HG03095 (cell line): ENCODE measurements at regions not wholly inside any gene's neighbourhood (a gene's known extent, or its start where the extent isn't known, plus 50 kb on each side); places are given as distances from the start of the nearest gene placed in this dataset.

ENCODE experiments used
- ATAC-seq: cut with Tn5 transposase; IDR thresholded peaks from one replicate; pipeline ENCODE4 v1.9.1; 2021; ENCODE audit warnings: moderate library complexity; ENCODE audit not compliant: unreplicated experiment

- no peak for ATAC-seq
These were observed 284.0 kb upstream of the MC4R start for GRCh38 chr18:60656553-60656952.

- no peak for ATAC-seq
These were observed 289.9 kb upstream of the MC4R start for GRCh38 chr18:60662491-60662890.

DNA sequence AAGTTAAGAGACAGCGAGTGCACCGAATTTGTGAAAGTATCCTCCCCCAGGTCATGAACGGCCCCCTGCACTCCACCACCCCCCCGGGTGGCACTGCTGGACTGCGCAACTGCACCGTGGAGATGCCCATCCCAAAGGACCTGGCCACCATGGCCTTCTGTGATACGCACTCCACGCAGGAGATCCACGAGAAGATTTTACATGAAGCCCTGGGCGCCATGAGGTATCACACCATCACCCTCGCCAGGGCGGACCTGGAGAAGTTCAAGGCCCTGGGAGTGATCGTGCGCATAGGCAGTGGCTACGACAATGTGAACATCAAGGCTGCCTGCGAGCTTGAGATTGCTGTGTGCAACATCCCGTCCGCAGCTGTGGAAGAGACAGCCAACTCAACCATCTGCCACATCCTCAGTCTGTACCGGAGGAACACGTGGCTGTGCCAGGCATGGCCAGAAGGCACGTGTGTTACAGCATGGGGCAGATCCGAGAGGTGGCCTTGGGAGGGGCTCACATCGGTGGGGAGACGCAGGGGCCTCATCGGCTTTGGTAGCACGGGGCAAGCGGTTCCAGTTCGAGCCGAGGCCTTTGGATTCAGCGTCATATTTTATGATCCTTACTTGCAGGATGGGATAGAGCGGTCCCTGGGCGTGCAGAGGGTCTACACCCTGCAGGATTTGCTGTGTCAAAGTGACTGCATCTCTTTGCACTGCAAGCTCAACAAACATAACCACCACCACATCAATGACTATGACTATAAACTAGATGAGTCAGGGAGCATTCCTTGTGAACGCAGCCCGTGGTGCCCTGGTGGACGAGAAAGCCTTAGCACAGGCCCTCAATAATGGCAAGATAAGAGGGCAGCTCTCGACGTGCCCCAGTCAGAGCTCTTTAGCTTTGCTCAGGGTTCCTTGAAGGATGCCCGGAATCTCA, 290.8 kb upstream of the MC4R start:
- no peak for ATAC-seq

GRCh38 chr18:60664736-60665135, 292.2 kb upstream of the MC4R start:
- no peak for ATAC-seq

DNA sequence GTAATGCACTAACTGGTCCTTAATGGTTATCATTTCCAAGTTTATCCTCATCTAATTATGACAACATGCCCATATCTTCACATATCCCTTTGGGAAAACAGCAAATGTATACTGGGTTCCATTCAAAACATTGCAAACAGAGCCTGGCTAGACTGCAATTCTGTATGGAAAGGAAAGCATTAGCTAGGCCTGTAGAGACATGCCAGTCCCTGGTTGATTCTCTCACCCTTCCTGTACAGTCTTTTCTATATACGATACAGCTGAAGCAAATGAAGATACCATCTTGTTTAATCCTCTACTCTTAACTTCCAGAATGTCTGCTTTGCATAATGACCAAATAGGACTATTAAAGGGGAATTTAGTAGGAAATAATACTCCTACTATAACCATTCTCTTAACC, 294.4 kb upstream of the MC4R start:
- ATAC-seq, result no peak

DNA sequence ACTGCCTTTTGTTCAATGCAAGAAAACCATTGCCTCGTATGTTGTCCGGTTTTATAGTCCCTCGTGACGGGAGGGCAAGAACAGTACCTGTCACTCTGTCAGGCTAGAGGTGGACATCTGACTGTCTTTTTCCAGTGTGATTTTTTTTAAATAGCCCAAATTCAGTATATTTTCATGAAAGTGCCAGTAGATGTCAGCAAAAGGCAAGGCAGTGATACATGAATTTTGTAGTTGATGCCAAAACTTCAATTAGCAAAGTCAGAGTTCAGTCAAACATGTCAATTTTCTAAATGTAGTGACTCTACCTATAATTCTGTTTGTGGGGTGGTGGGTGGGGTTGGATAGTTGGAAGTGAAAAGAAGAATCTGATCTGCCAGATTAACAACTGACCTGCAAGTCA, 296.0 kb upstream of the MC4R start:
- ATAC-seq, result no peak

GRCh38 chr18:60669938-60670337, 297.4 kb upstream of the MC4R start:
- no peak for ATAC-seq

DNA sequence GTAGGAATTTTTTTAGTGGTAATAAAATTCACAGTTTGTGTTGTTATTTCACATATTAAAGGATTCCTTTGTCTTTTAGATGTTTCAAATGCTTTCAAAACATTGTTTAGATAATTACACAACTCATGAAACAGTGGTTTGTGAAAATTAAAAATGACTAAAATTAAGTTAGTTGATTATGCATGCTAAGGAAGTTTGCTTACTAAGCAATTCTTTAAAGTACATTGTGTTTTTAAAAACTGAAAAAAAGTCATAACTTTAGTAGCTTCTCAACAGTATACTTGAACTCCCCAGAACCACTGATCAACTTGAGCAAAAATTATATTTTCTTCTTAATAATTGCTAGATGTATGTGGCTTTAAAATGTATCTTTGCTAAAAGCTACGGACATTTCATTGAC, 298.4 kb upstream of the MC4R start:
- ATAC-seq, result no peak

DNA sequence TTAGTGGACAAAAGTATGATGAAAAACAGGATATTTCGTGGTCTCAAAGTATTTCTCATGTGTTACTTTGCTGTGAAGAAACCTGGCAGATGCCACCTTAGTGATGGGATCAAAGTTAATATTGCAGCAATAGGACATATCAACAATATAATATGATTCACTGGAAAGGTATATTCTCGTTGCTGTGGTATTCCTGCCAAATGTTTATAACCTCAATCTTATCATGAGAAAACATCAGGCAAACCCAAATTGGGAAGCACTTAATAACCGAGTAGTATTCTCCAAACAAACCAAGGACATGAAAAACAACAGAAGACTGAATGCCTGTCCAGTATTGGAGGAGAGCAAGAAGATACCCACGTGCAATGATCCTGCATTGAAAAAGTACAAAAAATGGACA, 302.6 kb upstream of the MC4R start:
- no peak for ATAC-seq

- no peak for ATAC-seq
These were observed 303.2 kb upstream of the MC4R start for GRCh38 chr18:60675801-60676200.

- no peak for ATAC-seq
These were observed 304.2 kb upstream of the MC4R start for GRCh38 chr18:60676815-60677214.

GRCh38 chr18:60684843-60685513, 312.4 kb upstream of the MC4R start:
- ATAC-seq, result no peak

- ATAC-seq, result no peak
These were observed 313.6 kb upstream of the MC4R start for GRCh38 chr18:60686142-60686541.

DNA sequence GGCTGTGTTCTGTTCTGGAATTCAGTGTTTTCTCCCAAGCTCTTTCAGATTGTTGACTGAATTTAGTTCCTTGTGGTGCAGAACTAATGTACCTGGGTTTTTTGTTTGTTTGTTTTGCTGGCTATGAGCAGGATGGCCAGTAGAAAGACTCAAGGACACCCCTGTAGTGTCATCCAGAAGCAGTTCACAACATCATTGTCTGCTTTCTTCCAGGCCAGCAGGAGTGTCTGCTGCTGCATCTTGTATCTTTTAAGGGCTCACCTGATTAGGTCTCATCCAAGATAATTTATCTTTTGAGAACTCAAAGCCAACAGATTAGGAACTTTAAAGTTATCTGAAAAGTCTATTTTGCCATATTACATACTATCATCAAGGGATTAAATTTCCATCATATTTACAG, 318.5 kb upstream of the MC4R start:
- no peak for ATAC-seq

DNA sequence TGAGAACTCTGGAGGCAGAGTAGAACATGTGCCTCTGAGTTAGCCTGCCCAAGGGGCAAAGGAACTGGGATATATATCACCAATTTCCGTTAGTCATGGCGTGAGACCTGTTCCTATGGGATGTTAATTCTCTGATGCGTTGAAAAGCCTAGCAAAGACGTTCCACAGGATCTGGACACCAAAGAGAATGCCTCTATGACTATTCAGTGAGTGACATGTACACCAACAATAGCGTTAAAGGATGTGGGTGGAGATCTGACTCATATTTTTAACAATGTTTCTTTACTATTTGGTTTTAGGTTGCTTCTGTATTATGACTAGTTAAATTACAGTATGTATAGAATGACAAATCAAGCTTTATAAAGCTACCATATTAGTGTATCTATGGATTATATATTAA, 320.9 kb upstream of the MC4R start:
- no peak for ATAC-seq

- ATAC-seq, result no peak
These were observed 326.3 kb upstream of the MC4R start for GRCh38 chr18:60698901-60699300.

- no peak for ATAC-seq
These were observed 350.2 kb upstream of the MC4R start for GRCh38 chr18:60722742-60723141.

- ATAC-seq, result no peak
These were observed 359.6 kb upstream of the MC4R start for GRCh38 chr18:60732143-60732542.

DNA sequence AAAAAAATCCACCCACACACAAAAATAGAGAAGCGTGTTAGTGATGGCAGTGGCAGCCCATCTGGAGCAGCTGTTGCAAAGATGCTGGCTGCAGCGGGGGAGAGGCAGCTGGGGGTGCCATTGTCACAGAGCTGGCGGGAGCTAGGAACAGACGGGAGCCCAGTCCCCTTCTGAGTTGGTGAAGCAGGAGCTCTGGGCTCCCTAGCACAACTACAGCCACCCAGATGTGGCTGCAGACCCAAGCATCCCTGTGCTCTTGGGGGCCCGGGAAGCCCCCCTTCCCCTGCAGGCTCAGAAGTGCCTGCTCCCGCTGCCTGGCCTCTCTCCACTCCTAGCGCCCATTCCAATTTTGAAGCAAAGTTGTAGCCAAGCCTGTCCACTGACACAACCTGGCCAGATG, 366.6 kb upstream of the MC4R start:
- ATAC-seq, result no peak

DNA sequence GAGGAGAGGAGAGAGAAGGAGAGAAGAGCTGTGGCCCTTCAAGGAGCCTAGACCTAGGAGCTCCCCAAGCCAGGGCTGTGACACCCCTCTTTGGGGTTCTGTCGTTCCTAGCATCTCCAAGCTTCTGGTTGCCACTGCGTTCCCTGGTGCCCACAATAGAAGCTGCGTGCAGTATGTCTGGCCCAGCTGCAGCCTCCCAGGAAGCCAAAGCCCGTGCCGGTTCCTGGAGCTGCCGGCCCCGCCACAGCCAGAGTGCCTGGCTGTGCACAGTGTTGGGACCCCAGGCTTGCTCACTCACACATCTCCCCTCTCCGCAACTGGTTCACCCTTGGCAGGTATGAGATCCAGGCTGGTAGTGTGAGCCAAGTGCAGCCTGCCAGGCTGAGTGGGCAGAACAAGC, 367.7 kb upstream of the MC4R start:
- ATAC-seq, result no peak

- ATAC-seq, result no peak
These were observed 373.9 kb upstream of the MC4R start for GRCh38 chr18:60746491-60746890.

DNA sequence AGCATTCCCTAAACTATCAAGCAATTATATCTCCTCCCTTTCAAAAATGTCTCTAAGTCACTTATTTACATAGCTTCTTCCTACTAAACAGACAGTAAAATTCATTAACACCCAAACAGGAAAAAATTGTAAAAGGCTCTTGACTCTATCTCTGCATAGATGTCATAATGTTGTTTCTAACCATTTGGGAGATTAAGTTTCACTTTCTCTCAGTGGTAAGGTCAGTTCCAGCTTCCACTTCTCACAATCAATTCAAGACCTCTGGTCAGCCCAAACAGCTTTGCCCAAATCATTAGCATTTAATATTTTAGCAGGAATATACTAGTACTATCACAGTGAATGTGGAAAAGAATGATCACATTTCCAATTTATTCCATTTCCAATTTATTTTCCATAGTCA, 374.3 kb upstream of the MC4R start:
- no peak for ATAC-seq
